Endodermal cell (in vitro differentiated cells): ENCODE measurements at regions not wholly inside any gene's neighbourhood (a gene's known extent, or its start where the extent isn't known, plus 50 kb on each side); places are given as distances from the start of the nearest gene placed in this dataset.

Experiments
- DNase-seq: peaks from one replicate; pipeline ENCODE4 v3.0.0-alpha.2; 2017
- H3K27ac ChIP-seq: 2 replicates; pipeline ENCODE4 v1.5.1; 2013; ENCODE audit warnings: mild to moderate bottlenecking, low read depth, low read length, moderate library complexity
- H3K27me3 ChIP-seq: 2 replicates; pipeline ENCODE4 v1.6.1; 2013; ENCODE audit warnings: mild to moderate bottlenecking, low read length, moderate library complexity; ENCODE audit not compliant: insufficient read depth, control insufficient read depth, poor library complexity, severe bottlenecking
- H3K36me3 ChIP-seq: 2 replicates; pipeline ENCODE4 v1.7.0; 2013; ENCODE audit warnings: mild to moderate bottlenecking, low read length, moderate library complexity; ENCODE audit not compliant: control insufficient read depth, insufficient read depth
- H3K4me1 ChIP-seq: one replicate; pipeline ENCODE4 v1.7.0; 2013; ENCODE audit warnings: low read length; ENCODE audit not compliant: control insufficient read depth, insufficient read depth
- H3K4me3 ChIP-seq: 2 replicates; pipeline ENCODE4 v1.5.1; 2013; ENCODE audit warnings: mild to moderate bottlenecking, low read length, moderate library complexity
- H3K9ac ChIP-seq: 2 replicates; pipeline ENCODE4 v1.6.1; 2013; ENCODE audit warnings: mild to moderate bottlenecking, low read length, moderate library complexity; ENCODE audit not compliant: poor library complexity, severe bottlenecking; ENCODE audit errors: extremely low read depth
- H3K9me3 ChIP-seq: 2 replicates; pipeline ENCODE4 v1.6.1; 2013; ENCODE audit warnings: mild to moderate bottlenecking, low read length, moderate library complexity; ENCODE audit not compliant: control insufficient read depth
- H3K27ac Mint-ChIP-seq: 2 replicates; pipeline ENCODE4 v1.8.0; 2020; ENCODE audit warnings: mixed read lengths
- H3K27me3 Mint-ChIP-seq: 2 replicates; pipeline ENCODE4 v1.8.0; 2021; ENCODE audit warnings: mild to moderate bottlenecking, mixed read lengths; ENCODE audit not compliant: insufficient read depth
- H3K36me3 Mint-ChIP-seq: 2 replicates; pipeline ENCODE4 v1.8.0; 2020; ENCODE audit warnings: low read depth, mixed read lengths
- H3K4me1 Mint-ChIP-seq: 2 replicates; pipeline ENCODE4 v1.8.0; 2020; ENCODE audit warnings: mixed read lengths
- H3K4me3 Mint-ChIP-seq: 2 replicates; pipeline ENCODE4 v1.8.0; 2020; ENCODE audit warnings: mild to moderate bottlenecking, moderate library complexity, mixed read lengths
- H3K9me3 Mint-ChIP-seq: 2 replicates; pipeline ENCODE4 v1.8.0; 2020; ENCODE audit warnings: mild to moderate bottlenecking, mixed read lengths
- WGBS, 2 experiments: methylation state at CpG; one replicate each; pipeline versions ENCODE4 v1.1.5 to v1.1.7; 2013; ENCODE audit warnings: missing lambda C conversion rate in 2 of 2, mixed read lengths in 1 of 2; ENCODE audit not compliant: insufficient coverage in 1 of 2, insufficient read length in 1 of 2; 5-methylcytosine and 5-hydroxymethylcytosine counted together
- TF ChIP-seq, protein P1 (sequence below): fragments of 200-600 bp; sonication (generic); conservative IDR thresholded peaks from 2 replicates; pipeline ENCODE4 v1.5.0; 2021; ENCODE audit warnings: antibody characterized with exemption, mild to moderate bottlenecking

- WGBS, 2 experiments, result 98% methylated on average over 1 of the region's 1 CpG; no CpG with 5 or more reads in 1 of the 2 experiments
Observed at GRCh38 chr3:170734735-170735065, 135.3 kb downstream of the RPL22L1 start.

GRCh38 chr3:170734043-170734734 lies 135.8 kb downstream of the RPL22L1 start:
- TF ChIP-seq, protein P1, sequence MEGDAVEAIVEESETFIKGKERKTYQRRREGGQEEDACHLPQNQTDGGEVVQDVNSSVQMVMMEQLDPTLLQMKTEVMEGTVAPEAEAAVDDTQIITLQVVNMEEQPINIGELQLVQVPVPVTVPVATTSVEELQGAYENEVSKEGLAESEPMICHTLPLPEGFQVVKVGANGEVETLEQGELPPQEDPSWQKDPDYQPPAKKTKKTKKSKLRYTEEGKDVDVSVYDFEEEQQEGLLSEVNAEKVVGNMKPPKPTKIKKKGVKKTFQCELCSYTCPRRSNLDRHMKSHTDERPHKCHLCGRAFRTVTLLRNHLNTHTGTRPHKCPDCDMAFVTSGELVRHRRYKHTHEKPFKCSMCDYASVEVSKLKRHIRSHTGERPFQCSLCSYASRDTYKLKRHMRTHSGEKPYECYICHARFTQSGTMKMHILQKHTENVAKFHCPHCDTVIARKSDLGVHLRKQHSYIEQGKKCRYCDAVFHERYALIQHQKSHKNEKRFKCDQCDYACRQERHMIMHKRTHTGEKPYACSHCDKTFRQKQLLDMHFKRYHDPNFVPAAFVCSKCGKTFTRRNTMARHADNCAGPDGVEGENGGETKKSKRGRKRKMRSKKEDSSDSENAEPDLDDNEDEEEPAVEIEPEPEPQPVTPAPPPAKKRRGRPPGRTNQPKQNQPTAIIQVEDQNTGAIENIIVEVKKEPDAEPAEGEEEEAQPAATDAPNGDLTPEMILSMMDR, result peak; percentile 25
- no peaks in the 10 kb centered on the region for H3K27me3 Mint-ChIP-seq
- no peaks in the 10 kb centered on the region for H3K9me3 Mint-ChIP-seq
- WGBS, 2 experiments, result 66% methylated on average over 4 of the region's 7 CpGs; no CpG with 5 or more reads in 1 of the 2 experiments
- peaks cover 23% of the 10 kb centered on the region for H3K4me1 Mint-ChIP-seq
- H3K27ac Mint-ChIP-seq, result no peak overlapping the region
- Histone ChIP-seq H3K4me1 (peaks cover 15% of the 10 kb centered on the region), H3K27ac (no peak overlapping the region), H3K36me3 (no peaks in the 10 kb centered on the region), H3K9me3 (no peaks in the 10 kb centered on the region), H3K9ac (no peak overlapping the region), H3K27me3 (no peaks in the 10 kb centered on the region), H3K4me3 (no peak overlapping the region)
- no peaks in the 10 kb centered on the region for H3K36me3 Mint-ChIP-seq
- DNase-seq, result peak; percentile 56
- H3K4me3 Mint-ChIP-seq, result no peak overlapping the region

More at GRCh38 chr3:170734735-170735065, 135.3 kb downstream of the RPL22L1 start:
- Histone ChIP-seq H3K4me3 (no peak overlapping the region), H3K9me3 (no peaks in the 10 kb centered on the region), H3K27ac (no peak overlapping the region), H3K9ac (no peak overlapping the region), H3K27me3 (no peaks in the 10 kb centered on the region), H3K36me3 (no peaks in the 10 kb centered on the region), H3K4me1 (peaks cover 15% of the 10 kb centered on the region)
- Mint-ChIP-seq H3K4me3 (no peak overlapping the region), H3K27me3 (no peaks in the 10 kb centered on the region), H3K4me1 (peaks cover 23% of the 10 kb centered on the region), H3K9me3 (no peaks in the 10 kb centered on the region), H3K27ac (no peak overlapping the region), H3K36me3 (no peaks in the 10 kb centered on the region)
- no peak for DNase-seq
- TF ChIP-seq, protein P1, result no peak

GRCh38 chr3:170732660-170733245 lies 137.2 kb downstream of the RPL22L1 start:
- H3K4me1 Mint-ChIP-seq, result peaks cover 23% of the 10 kb centered on the region
- no peak overlapping the region for H3K27ac Mint-ChIP-seq
- no peaks in the 10 kb centered on the region for H3K36me3 ChIP-seq
- H3K9ac ChIP-seq, result no peak overlapping the region
- H3K9me3 Mint-ChIP-seq, result no peaks in the 10 kb centered on the region
- no peaks in the 10 kb centered on the region for H3K27me3 Mint-ChIP-seq
- no peak overlapping the region for H3K27ac ChIP-seq
- TF ChIP-seq, protein P1, result no peak
- H3K36me3 Mint-ChIP-seq, result no peaks in the 10 kb centered on the region
- H3K4me1 ChIP-seq, result peaks cover 15% of the 10 kb centered on the region
- DNase-seq, result no peak
- H3K4me3 Mint-ChIP-seq, result no peak overlapping the region
- no peaks in the 10 kb centered on the region for H3K9me3 ChIP-seq
- H3K4me3 ChIP-seq, result no peak overlapping the region
- no peaks in the 10 kb centered on the region for H3K27me3 ChIP-seq
